Prostate gland (tissue), 2 donors: ENCODE measurements at regions not wholly inside any gene's neighbourhood (a gene's known extent, or its start where the extent isn't known, plus 50 kb on each side); places are given as distances from the start of the nearest gene placed in this dataset.

Source experiments
- DNase-seq: peaks from one replicate; pipeline ENCODE4 v3.0.0-alpha.2; 2019; ENCODE audit warnings: low spot score
- H3K27ac ChIP-seq, 2 donors: fragments of 200-600 bp; sonication (generic); 2 replicates each; pipeline ENCODE4 v1.5.1; 2017 to 2019
- H3K27me3 ChIP-seq: fragments of 200-600 bp; sonication (generic); replicated peaks from 2 replicates; pipeline ENCODE4 v1.5.1; 2019; ENCODE audit not compliant: insufficient read depth
- H3K36me3 ChIP-seq, 2 donors: fragments of 200-600 bp; sonication (generic); 1 replicate in 1 of 2; 2 replicates in 1 of 2; pipeline versions ENCODE4 v1.5.1 to v1.8.1; 2017 to 2019
- H3K4me1 ChIP-seq: fragments of 200-600 bp; sonication (generic); replicated peaks from 2 replicates; pipeline ENCODE4 v1.5.1; 2019
- H3K4me3 ChIP-seq, 2 donors: fragments of 200-600 bp; sonication (generic); 2 replicates each; pipeline ENCODE4 v1.5.1; 2017 to 2019
- H3K9me3 ChIP-seq: fragments of 200-600 bp; sonication (generic); 2 replicates; pipeline ENCODE4 v1.5.1; 2017
- CTCF ChIP-seq, 4 experiments: fragments of 200-600 bp in 2 of 4; fragments of 450-650 bp in 2 of 4; sonication (generic) in 2 of 4; IDR thresholded peaks; 1 replicate in 3 of 4; 2 replicates in 1 of 4; pipeline ENCODE4 v1.5.1; 2016 to 2019; ENCODE audit warnings: antibody characterized with exemption in 4 of 4, mild to moderate bottlenecking in 2 of 4, moderate library complexity in 2 of 4
- POLR2A ChIP-seq: fragments of 450-650 bp; IDR thresholded peaks from one replicate; pipeline ENCODE4 v1.6.1; 2016; ENCODE audit warnings: antibody characterized with exemption, mild to moderate bottlenecking
- POLR2AphosphoS5 ChIP-seq: sonication (generic); formaldehyde crosslinking; IDR thresholded peaks from one replicate; pipeline ENCODE4 v1.6.1; 2017; ENCODE audit warnings: antibody characterized with exemption
- WGBS: methylation state at CpG from one replicate; pipeline ENCODE4 v1.1.5; 2018; 5-methylcytosine and 5-hydroxymethylcytosine counted together
- intact Hi-C: fragments of 100-400 bp; cut with DNase I; formaldehyde crosslinking; loops from one replicate; pipeline ENCODE4 v1.14.2; 2022

- H3K27ac ChIP-seq = no peak overlapping the region
- no peaks in the 10 kb centered on the region for H3K9me3 ChIP-seq
- intact Hi-C loops = no loop called here
- WGBS = 52% methylated on average over 1 of the region's 1 CpG
- TF ChIP-seq CTCF (IDR thresholded peaks at IDR 0.05) (no peak), POLR2AphosphoS5 (no peak), POLR2A (no peak)
- no peaks in the 10 kb centered on the region for H3K36me3 ChIP-seq
- no peak for DNase-seq
- no peaks in the 10 kb centered on the region for H3K4me1 ChIP-seq
- H3K4me3 ChIP-seq = no peak overlapping the region
- H3K27me3 ChIP-seq = no peaks in the 10 kb centered on the region
These were observed 92.5 kb upstream of the CPEB4 start for GRCh38 chr5:173795601-173796000.

- intact Hi-C loops = no loop called here
- DNase-seq = no peak
- Histone ChIP-seq H3K9me3 (no peaks in the 10 kb centered on the region), H3K27ac (no peak overlapping the region), H3K27me3 (no peaks in the 10 kb centered on the region), H3K4me3 (no peak overlapping the region), H3K36me3 (no peaks in the 10 kb centered on the region), H3K4me1 (no peaks in the 10 kb centered on the region)
- 76% methylated on average over 9 of the region's 9 CpGs for WGBS
- TF ChIP-seq CTCF (IDR thresholded peaks at IDR 0.05) = no peak
- TF ChIP-seq POLR2A = no peak
- no peak for TF ChIP-seq POLR2AphosphoS5
These were observed 91.2 kb upstream of the CPEB4 start for GRCh38 chr5:173796721-173797495.

- intact Hi-C loops = no loop called here
- no peaks in the 10 kb centered on the region for H3K36me3 ChIP-seq
- DNase-seq = no peak
- H3K4me1 ChIP-seq = no peaks in the 10 kb centered on the region
- no peaks in the 10 kb centered on the region for H3K27me3 ChIP-seq
- no peak overlapping the region for H3K27ac ChIP-seq
- no peaks in the 10 kb centered on the region for H3K9me3 ChIP-seq
- TF ChIP-seq CTCF (IDR thresholded peaks at IDR 0.05) = no peak
- no peak for TF ChIP-seq POLR2AphosphoS5
- TF ChIP-seq POLR2A = no peak
- WGBS = 98% methylated on average over 4 of the region's 4 CpGs
- H3K4me3 ChIP-seq = no peak overlapping the region
These were observed 89.9 kb upstream of the CPEB4 start for GRCh38 chr5:173798127-173798810.

DNA sequence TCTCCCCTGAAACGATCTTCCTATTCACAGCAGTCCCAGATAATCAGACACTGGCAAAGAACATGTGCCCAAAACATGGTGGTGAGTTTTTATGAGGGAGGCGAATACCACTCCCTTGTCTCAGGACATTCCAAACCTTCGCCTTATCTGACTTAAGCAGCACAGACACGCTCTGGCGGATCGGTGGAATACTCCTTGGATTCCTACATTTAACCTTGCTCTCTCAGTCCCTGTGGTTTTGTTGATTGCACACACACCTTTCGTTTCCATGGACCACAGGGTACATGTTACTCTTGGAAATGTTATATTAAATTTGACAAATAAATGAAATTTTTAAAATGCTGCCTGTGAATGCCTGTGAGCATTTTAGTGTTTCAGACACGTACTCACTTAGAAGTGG is 87.8 kb upstream of the CPEB4 start:
- no peak for DNase-seq
- TF ChIP-seq CTCF (IDR thresholded peaks at IDR 0.05) (no peak), POLR2A (no peak), POLR2AphosphoS5 (no peak)
- Histone ChIP-seq H3K9me3 (no peaks in the 10 kb centered on the region), H3K36me3 (no peaks in the 10 kb centered on the region), H3K27ac (no peak overlapping the region), H3K4me3 (no peak overlapping the region), H3K27me3 (no peaks in the 10 kb centered on the region), H3K4me1 (no peaks in the 10 kb centered on the region)
- 76% methylated on average over 8 of the region's 8 CpGs for WGBS
- intact Hi-C loops = no loop called here

DNA sequence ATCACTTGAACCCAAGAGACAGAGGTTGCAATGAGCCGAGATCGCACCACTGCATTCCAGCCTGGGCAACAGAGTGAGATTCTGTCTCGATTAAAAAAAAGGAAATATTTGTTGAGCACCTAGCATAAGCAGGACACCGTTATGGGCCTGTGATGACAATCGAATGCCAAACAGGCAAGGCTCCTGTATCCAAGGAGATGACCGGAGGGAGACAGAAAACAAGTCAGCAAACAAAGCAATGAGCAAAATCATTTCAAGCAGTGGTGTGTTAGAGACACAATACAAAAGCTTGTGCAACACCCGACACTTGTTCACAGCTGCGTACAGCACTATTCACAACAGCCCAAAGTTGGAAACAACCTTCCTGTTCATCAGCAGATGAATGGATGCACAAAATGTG is 87.1 kb upstream of the CPEB4 start:
- Histone ChIP-seq H3K27me3 (no peaks in the 10 kb centered on the region), H3K4me1 (no peaks in the 10 kb centered on the region), H3K4me3 (no peak overlapping the region), H3K27ac (no peak overlapping the region), H3K9me3 (no peaks in the 10 kb centered on the region), H3K36me3 (no peaks in the 10 kb centered on the region)
- WGBS = 94% methylated on average over 8 of the region's 8 CpGs
- TF ChIP-seq POLR2AphosphoS5 (no peak), POLR2A (no peak), CTCF (IDR thresholded peaks at IDR 0.05) (no peak)
- DNase-seq = no peak
- intact Hi-C loops = no loop called here
